ENCODE measurements at regions not wholly inside any gene's neighbourhood (a gene's known extent, or its start where the extent isn't known, plus 50 kb on each side); places are given as distances from the start of the nearest gene placed in this dataset.

DNA sequence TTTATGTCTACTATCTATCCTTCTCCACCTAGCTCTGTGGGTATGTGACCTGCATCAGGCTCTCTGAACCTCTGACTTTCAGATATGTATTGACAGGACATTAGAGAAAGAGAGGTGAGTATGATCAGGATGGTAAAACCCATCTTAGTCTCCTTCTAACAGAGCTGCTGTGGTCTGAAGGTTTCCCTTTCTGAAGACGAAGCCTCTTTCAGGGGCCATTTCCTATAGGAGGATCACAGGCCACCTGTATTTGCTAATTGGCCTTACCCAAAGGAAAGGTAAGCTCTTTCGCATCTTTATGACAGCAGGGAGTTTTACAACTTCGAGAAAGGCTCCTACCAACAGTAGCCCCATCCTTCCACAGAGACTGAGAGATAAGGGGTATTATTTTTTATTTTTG lies 442.9 kb downstream of the KCNJ3 start:
- TF ChIP-seq, protein P1, sequence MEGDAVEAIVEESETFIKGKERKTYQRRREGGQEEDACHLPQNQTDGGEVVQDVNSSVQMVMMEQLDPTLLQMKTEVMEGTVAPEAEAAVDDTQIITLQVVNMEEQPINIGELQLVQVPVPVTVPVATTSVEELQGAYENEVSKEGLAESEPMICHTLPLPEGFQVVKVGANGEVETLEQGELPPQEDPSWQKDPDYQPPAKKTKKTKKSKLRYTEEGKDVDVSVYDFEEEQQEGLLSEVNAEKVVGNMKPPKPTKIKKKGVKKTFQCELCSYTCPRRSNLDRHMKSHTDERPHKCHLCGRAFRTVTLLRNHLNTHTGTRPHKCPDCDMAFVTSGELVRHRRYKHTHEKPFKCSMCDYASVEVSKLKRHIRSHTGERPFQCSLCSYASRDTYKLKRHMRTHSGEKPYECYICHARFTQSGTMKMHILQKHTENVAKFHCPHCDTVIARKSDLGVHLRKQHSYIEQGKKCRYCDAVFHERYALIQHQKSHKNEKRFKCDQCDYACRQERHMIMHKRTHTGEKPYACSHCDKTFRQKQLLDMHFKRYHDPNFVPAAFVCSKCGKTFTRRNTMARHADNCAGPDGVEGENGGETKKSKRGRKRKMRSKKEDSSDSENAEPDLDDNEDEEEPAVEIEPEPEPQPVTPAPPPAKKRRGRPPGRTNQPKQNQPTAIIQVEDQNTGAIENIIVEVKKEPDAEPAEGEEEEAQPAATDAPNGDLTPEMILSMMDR (IDR thresholded peaks at IDR 0.05; ENCODE audit: low read depth, low read length, poor library complexity, severe bottlenecking), result no peak
- TF ChIP-seq EZH2phosphoT487 (IDR thresholded peaks at IDR 0.05; ENCODE audit: borderline replicate concordance, low read length), result no peak

All from DOHH2 (cell line).